Body of pancreas (tissue), 4 donors: ENCODE measurements at regions not wholly inside any gene's neighbourhood (a gene's known extent, or its start where the extent isn't known, plus 50 kb on each side); places are given as distances from the start of the nearest gene placed in this dataset.

ENCODE experiments used
- ATAC-seq: fragments of 150-250 bp; one replicate; pipeline ENCODE4 v1.9.1; 2016
- DNase-seq, 4 donors: peaks; one replicate each; pipeline ENCODE4 v3.0.0-alpha.2; 2019
- H3K27ac ChIP-seq, 4 donors: fragments of 200-600 bp; sonication (generic); 1 replicate in 3 of 4; 2 replicates in 1 of 4; pipeline versions ENCODE4 v1.5.1 to v1.6.1; 2016 to 2019; ENCODE audit warnings: mild to moderate bottlenecking in 1 of 4, mixed read lengths in 1 of 4, moderate library complexity in 1 of 4
- H3K27me3 ChIP-seq, 2 donors: fragments of 200-600 bp; sonication (generic); one replicate each; pipeline ENCODE4 v1.6.0; 2016; ENCODE audit warnings: mild to moderate bottlenecking in 1 of 2
- H3K36me3 ChIP-seq, 2 donors: fragments of 200-600 bp; sonication (generic); replicated peaks in 1 of 2; 2 replicates each; pipeline ENCODE4 v1.5.1; 2016; ENCODE audit warnings: low read depth in 2 of 2; ENCODE audit not compliant: insufficient read depth in 1 of 2
- H3K4me1 ChIP-seq: fragments of 200-600 bp; sonication (generic); one replicate; pipeline ENCODE4 v1.6.0; 2016
- H3K4me3 ChIP-seq, 2 donors: fragments of 200-600 bp; sonication (generic); 1 replicate in 1 of 2; 2 replicates in 1 of 2; pipeline ENCODE4 v1.5.1; 2016 to 2019
- H3K9me3 ChIP-seq, 3 donors: fragments of 200-600 bp; sonication (generic); 1 replicate in 2 of 3; 2 replicates in 1 of 3; pipeline ENCODE4 v1.5.1; 2016
- POLR2A ChIP-seq, 3 donors: fragments of 450-650 bp; IDR thresholded peaks; one replicate each; pipeline ENCODE4 v1.6.1; 2016; ENCODE audit warnings: antibody characterized with exemption in 3 of 3, mild to moderate bottlenecking in 2 of 3
- WGBS, 2 donors: methylation state at CpG; one replicate each; pipeline ENCODE4 v1.1.5; 2017; 5-methylcytosine and 5-hydroxymethylcytosine counted together
- intact Hi-C: fragments of 100-400 bp; cut with DNase I; formaldehyde crosslinking; loops from one replicate; pipeline ENCODE4 v1.15.1; 2023
- TF ChIP-seq, protein P1 (sequence below), 7 experiments: fragments of 450-650 bp in 4 of 7; fragments of 200-600 bp in 3 of 7; sonication (generic) in 3 of 7; IDR thresholded peaks; one replicate each; pipeline ENCODE4 v1.5.1; 2016 to 2019; ENCODE audit warnings: antibody characterized with exemption in 7 of 7

DNA sequence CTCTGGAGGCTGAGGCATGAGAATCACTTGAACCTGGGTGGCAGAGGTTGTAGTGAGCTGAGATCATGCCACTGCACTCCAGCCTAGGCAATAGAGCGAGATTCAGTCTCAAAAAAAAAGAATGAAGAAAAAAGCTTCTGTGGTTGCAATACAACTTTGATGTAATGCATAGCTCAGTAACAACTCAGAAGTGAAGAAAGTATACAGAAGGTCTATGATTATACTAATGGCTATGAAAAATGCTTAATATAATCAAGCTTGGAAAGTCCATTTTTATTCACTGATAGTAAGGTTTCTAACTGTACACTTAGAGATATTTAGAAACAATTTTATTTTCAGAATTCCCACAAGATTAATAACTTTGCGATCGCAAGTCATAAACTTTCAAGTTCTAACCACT, 88.2 kb upstream of the FRMD6 start:
- no peaks in the 10 kb centered on the region for H3K36me3 ChIP-seq
- no peaks in the 10 kb centered on the region for H3K4me1 ChIP-seq
- H3K9me3 ChIP-seq = no peaks in the 10 kb centered on the region
- intact Hi-C loops = no loop called here
- DNase-seq (no peak), ATAC-seq (no peak)
- H3K27me3 ChIP-seq = no peaks in the 10 kb centered on the region
- TF ChIP-seq, protein P1, sequence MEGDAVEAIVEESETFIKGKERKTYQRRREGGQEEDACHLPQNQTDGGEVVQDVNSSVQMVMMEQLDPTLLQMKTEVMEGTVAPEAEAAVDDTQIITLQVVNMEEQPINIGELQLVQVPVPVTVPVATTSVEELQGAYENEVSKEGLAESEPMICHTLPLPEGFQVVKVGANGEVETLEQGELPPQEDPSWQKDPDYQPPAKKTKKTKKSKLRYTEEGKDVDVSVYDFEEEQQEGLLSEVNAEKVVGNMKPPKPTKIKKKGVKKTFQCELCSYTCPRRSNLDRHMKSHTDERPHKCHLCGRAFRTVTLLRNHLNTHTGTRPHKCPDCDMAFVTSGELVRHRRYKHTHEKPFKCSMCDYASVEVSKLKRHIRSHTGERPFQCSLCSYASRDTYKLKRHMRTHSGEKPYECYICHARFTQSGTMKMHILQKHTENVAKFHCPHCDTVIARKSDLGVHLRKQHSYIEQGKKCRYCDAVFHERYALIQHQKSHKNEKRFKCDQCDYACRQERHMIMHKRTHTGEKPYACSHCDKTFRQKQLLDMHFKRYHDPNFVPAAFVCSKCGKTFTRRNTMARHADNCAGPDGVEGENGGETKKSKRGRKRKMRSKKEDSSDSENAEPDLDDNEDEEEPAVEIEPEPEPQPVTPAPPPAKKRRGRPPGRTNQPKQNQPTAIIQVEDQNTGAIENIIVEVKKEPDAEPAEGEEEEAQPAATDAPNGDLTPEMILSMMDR (IDR thresholded peaks at IDR 0.05) = no peak
- no peak for TF ChIP-seq POLR2A (IDR thresholded peaks at IDR 0.05)
- no peak overlapping the region for H3K4me3 ChIP-seq
- no peak overlapping the region for H3K27ac ChIP-seq
- 81 to 91% methylated on average over 3 of the region's 3 CpGs for WGBS, 2 donors

DNA sequence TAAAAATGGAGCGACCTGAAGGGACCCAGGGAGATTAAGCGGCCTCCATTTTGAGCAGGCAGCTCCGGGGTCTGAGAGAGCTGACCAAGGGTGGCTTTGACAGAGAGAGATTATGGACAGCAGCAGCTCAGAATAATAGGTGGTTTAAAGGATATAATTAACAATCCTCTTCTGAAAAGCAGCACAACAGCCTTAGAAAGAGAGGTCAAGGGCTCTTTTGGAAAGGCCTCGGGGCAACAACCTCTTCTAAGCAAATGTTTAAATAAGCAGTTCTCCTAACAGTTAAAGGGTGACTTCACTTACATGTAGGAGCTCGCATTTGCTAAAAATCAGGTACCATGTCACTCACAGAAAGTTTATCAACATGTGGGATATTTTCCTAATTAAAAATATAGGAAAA, 87.2 kb upstream of the FRMD6 start:
- Histone ChIP-seq H3K27me3 (no peaks in the 10 kb centered on the region), H3K4me1 (no peaks in the 10 kb centered on the region), H3K36me3 (no peaks in the 10 kb centered on the region), H3K27ac (no peak overlapping the region), H3K9me3 (no peaks in the 10 kb centered on the region), H3K4me3 (no peak overlapping the region)
- TF ChIP-seq, protein P1 (IDR thresholded peaks at IDR 0.05) = no peak
- no peak for TF ChIP-seq POLR2A (IDR thresholded peaks at IDR 0.05)
- intact Hi-C loops = no loop called here
- 64 to 67% methylated on average over 5 of the region's 5 CpGs for WGBS, 2 donors
- ATAC-seq (no peak), DNase-seq (no peak)

DNA sequence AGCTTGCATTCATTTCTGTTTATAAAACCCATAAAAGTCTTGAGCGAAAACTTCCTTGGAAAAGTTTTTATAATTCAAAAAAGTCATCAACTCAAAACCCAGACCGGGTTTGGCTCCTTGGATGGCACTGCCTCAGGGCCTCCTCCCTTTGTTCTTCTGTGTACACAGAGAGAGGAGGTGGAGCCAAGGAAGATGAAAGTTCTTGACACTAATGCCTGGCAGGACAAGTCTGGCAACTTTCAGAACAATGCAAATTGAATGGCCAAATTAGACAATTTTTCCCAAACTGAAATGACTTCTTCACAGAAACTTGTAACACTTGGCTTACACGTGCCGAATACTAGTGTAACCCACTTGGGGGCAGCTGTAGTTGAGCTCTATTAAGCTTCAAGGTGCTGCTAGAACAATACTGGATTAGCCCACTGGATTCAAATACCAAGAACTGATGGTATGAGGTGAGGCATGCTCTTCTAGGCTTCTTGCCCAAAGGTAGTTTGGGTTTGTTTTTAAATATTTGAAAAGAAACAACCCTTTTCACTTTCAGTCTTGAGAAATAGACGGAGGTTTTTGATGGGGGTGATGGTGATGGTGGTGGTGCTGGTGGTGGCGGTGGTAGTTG, 86.6 kb upstream of the FRMD6 start:
- intact Hi-C loops = no loop called here
- no peak overlapping the region for H3K27ac ChIP-seq

DNA sequence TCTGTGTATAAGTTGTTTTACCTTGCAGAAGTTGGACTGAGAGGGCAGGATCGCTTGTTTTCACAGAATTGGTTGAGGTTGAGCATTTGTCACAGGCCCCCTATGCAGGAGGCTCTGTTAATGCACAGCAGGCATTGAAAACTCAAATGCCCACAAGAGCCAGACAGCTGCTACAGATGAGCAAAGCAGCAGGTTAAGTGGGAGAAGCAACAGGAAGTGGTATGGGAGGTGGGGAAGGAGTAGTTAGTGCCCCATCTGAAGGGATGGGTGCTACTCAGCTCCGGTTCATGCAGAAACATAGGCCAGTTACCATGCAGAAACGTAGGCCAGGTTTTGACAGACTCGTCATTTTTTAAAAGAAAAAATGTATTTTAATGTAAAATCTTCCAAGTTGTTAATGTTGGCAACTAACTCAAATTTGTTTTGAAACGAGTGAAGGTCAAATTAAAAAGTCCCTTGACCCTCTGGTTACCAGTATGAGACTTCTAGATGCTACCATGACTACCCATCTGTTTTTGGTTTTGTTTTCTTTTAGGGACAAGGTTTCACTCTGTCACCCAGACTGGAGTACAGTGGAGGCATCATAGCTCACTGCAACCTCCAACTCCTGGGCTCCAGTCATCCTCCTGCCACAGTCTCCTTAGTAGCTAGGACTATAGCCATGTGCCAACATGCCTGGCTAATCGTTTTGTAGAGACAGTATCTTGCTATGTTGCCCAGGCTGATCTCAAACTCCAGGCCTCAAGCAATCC, 84.7 kb upstream of the FRMD6 start:
- intact Hi-C loops = no loop called here
- DNase-seq (no peak), ATAC-seq (no peak)
- Histone ChIP-seq H3K4me1 (no peaks in the 10 kb centered on the region), H3K27me3 (no peaks in the 10 kb centered on the region), H3K4me3 (no peak overlapping the region), H3K36me3 (no peaks in the 10 kb centered on the region), H3K9me3 (no peaks in the 10 kb centered on the region), H3K27ac (no peak overlapping the region)
- 47 to 57% methylated on average over 6 of the region's 6 CpGs for WGBS, 2 donors
- no peak for TF ChIP-seq POLR2A (IDR thresholded peaks at IDR 0.05)
- TF ChIP-seq, protein P1 (IDR thresholded peaks at IDR 0.05) = no peak

More for the DNA sequence above, 86.6 kb upstream of the FRMD6 start:
- Histone ChIP-seq H3K27me3 (no peaks in the 10 kb centered on the region), H3K4me3 (no peak overlapping the region), H3K4me1 (no peaks in the 10 kb centered on the region), H3K9me3 (no peaks in the 10 kb centered on the region), H3K36me3 (no peaks in the 10 kb centered on the region)
- no peak for TF ChIP-seq POLR2A (IDR thresholded peaks at IDR 0.05)
- TF ChIP-seq, protein P1 (IDR thresholded peaks at IDR 0.05) = no peak
- ATAC-seq = no peak
- 56 to 58% methylated on average over 5 to 6 of the region's 6 CpGs for WGBS, 2 donors
- no peak for DNase-seq

DNA sequence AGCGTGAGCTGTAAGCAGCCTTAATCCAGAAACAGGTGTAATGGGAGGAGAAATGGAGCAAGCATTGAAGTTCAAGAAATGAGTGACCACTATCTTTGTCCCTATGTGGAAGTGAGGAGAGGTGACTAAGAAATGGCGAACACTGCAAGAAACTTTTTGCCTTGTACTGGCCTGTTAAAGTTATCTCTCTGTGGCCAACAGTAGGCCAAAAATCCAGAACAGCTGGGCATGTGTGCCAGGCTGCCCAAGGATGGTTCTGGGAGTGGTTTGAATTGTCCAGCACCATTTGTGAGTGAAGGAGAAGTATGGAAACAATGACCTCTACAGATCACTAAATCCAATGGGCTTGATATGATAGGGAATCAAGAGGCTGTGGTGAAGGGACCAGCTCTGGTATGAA, 83.3 kb upstream of the FRMD6 start:
- Histone ChIP-seq H3K27ac (no peak overlapping the region), H3K36me3 (no peaks in the 10 kb centered on the region), H3K27me3 (no peaks in the 10 kb centered on the region), H3K4me3 (no peak overlapping the region), H3K9me3 (no peaks in the 10 kb centered on the region), H3K4me1 (no peaks in the 10 kb centered on the region)
- no peak for DNase-seq
- no peak for TF ChIP-seq POLR2A (IDR thresholded peaks at IDR 0.05)
- TF ChIP-seq, protein P1 (IDR thresholded peaks at IDR 0.05) = no peak
- no peak for ATAC-seq
- intact Hi-C loops = no loop called here
- 84 to 87% methylated on average over 2 of the region's 2 CpGs for WGBS, 2 donors
